PC-9 (cell line): ENCODE measurements at regions not wholly inside any gene's neighbourhood (a gene's known extent, or its start where the extent isn't known, plus 50 kb on each side); places are given as distances from the start of the nearest gene placed in this dataset.

Source experiments
- BruUV-seq: library from RNA; stranded (reverse); fragments of 400-500 nt; replicated peaks from 2 replicates; lab custom pipeline; 2021; lab: Mats Ljungman, UMichigan
- CTCF ChIA-PET: fragments of 300-600 bp; sonication (Branson Sonifier 250); formaldehyde crosslinking; loops from one replicate; lab custom pipeline; 2022; ENCODE audit warnings: antibody characterized with exemption; lab: Charles Lee
- POLR2A ChIA-PET: fragments of 300-600 bp; sonication (Branson Sonifier 250); formaldehyde crosslinking; loops from one replicate; lab custom pipeline; 2022; ENCODE audit warnings: antibody characterized with exemption; ENCODE audit not compliant: unreplicated experiment; lab: Charles Lee
- DNase-seq, 2 experiments: peaks; one replicate each; pipeline versions ENCODE4 v3.0.0 to v3.0.0-alpha.2; 2015 to 2022; ENCODE audit warnings: mixed read lengths in 1 of 2
- H2AFZ ChIP-seq: fragments of 200-600 bp; sonication (generic); 2 replicates; pipeline ENCODE4 v1.8.1; 2017; ENCODE audit warnings: antibody characterized with exemption
- H3F3A ChIP-seq: fragments of 200-600 bp; sonication (generic); 2 replicates; pipeline ENCODE4 v1.8.1; 2017; ENCODE audit warnings: antibody characterized with exemption, mild to moderate bottlenecking, low read depth; ENCODE audit not compliant: insufficient read depth
- H3K27ac ChIP-seq: fragments of 200-600 bp; sonication (generic); 2 replicates; pipeline ENCODE4 v1.6.1; 2016; ENCODE audit warnings: mixed run types
- H3K27me3 ChIP-seq: fragments of 200-600 bp; sonication (generic); 2 replicates; pipeline ENCODE4 v1.6.1; 2016; ENCODE audit warnings: low read depth, mixed run types; ENCODE audit not compliant: insufficient read depth
- H3K36me3 ChIP-seq: fragments of 200-600 bp; sonication (generic); 2 replicates; pipeline ENCODE4 v1.6.1; 2016; ENCODE audit warnings: low read depth, mixed run types
- H3K4me1 ChIP-seq: fragments of 200-600 bp; sonication (generic); replicated peaks from 2 replicates; pipeline ENCODE4 v1.6.1; 2016; ENCODE audit warnings: mixed run types; ENCODE audit not compliant: insufficient read depth
- H3K4me2 ChIP-seq: fragments of 200-600 bp; sonication (generic); 2 replicates; pipeline ENCODE4 v1.6.1; 2017; ENCODE audit warnings: mixed run types
- H3K4me3 ChIP-seq: fragments of 200-600 bp; sonication (generic); 2 replicates; pipeline ENCODE4 v1.6.1; 2016; ENCODE audit warnings: mixed run types
- H3K79me2 ChIP-seq: fragments of 200-600 bp; sonication (generic); 2 replicates; pipeline ENCODE4 v1.6.1; 2017; ENCODE audit warnings: low read depth, mixed run types
- H3K9me2 ChIP-seq: fragments of 200-600 bp; sonication (generic); 2 replicates; pipeline ENCODE4 v1.8.1; 2017; ENCODE audit warnings: mild to moderate bottlenecking; ENCODE audit not compliant: insufficient read depth
- H3K9me3 ChIP-seq: fragments of 200-600 bp; sonication (generic); 2 replicates; pipeline ENCODE4 v1.8.1; 2016; ENCODE audit warnings: low read depth; ENCODE audit not compliant: insufficient read depth
- H4K20me1 ChIP-seq: fragments of 200-600 bp; sonication (generic); 2 replicates; pipeline ENCODE4 v1.8.1; 2017; ENCODE audit not compliant: insufficient read depth
- CTCF ChIP-seq: fragments of 200-600 bp; sonication (generic); conservative IDR thresholded peaks from 2 replicates; pipeline ENCODE4 v1.6.1; 2017; ENCODE audit warnings: mixed run types, antibody characterized with exemption, mild to moderate bottlenecking, moderate library complexity
- EZH2 ChIP-seq: fragments of 200-600 bp; sonication (generic); IDR thresholded peaks from 2 replicates; pipeline ENCODE4 v1.8.0; 2017; ENCODE audit warnings: antibody characterized with exemption, low read depth
- intact Hi-C: fragments of 100-400 bp; cut with micrococcal nuclease; formaldehyde crosslinking; loops from one replicate; pipeline ENCODE4 v1.10.0; 2022; ENCODE audit not compliant: unreplicated experiment

- intact Hi-C loops: no loop called here
- H3K4me3 ChIP-seq: no peak overlapping the region
- H3K9me3 ChIP-seq: no peaks in the 10 kb centered on the region
- H3K9me2 ChIP-seq: no peaks in the 10 kb centered on the region; the same call in 1 of the 2 replicates
- no peak for DNase-seq
- no peaks in the 10 kb centered on the region for H4K20me1 ChIP-seq
- H3K4me1 ChIP-seq: no peaks in the 10 kb centered on the region
- no peaks in the 10 kb centered on the region for H3K27me3 ChIP-seq
- H3K79me2 ChIP-seq: no peaks in the 10 kb centered on the region
- H3K36me3 ChIP-seq: no peaks in the 10 kb centered on the region
- H3K27ac ChIP-seq: no peak overlapping the region
- no peaks in the 10 kb centered on the region for H3F3A ChIP-seq
- TF ChIP-seq EZH2: no peak
- TF ChIP-seq CTCF: no peak
- CTCF ChIA-PET: no interaction called here
- H3K4me2 ChIP-seq: no peak overlapping the region
- no peak overlapping the region for H2AFZ ChIP-seq
- POLR2A ChIA-PET: no interaction called here
- BruUV-seq: no TSS peak
Observed at GRCh38 chr2:55751966-55752365, 58.3 kb upstream of the PNPT1 start.

GRCh38 chr2:55743583-55743982 lies 49.9 kb upstream of the PNPT1 start:
- Histone ChIP-seq H3K4me1 (no peaks in the 10 kb centered on the region), H3K4me2 (no peak overlapping the region), H3K9me3 (no peaks in the 10 kb centered on the region), H4K20me1 (no peaks in the 10 kb centered on the region), H3K4me3 (no peak overlapping the region), H3F3A (no peaks in the 10 kb centered on the region), H3K79me2 (no peaks in the 10 kb centered on the region), H2AFZ (no peak overlapping the region), H3K36me3 (no peaks in the 10 kb centered on the region), H3K27me3 (no peaks in the 10 kb centered on the region), H3K9me2 (no peaks in the 10 kb centered on the region), H3K27ac (no peak overlapping the region)
- intact Hi-C loops: no loop called here
- POLR2A ChIA-PET: no interaction called here
- CTCF ChIA-PET: no interaction called here
- no peak for DNase-seq
- TF ChIP-seq EZH2: no peak
- no peak for TF ChIP-seq CTCF
- BruUV-seq: no TSS peak
